HG02938 (cell line): ENCODE measurements at regions not wholly inside any gene's neighbourhood (a gene's known extent, or its start where the extent isn't known, plus 50 kb on each side); places are given as distances from the start of the nearest gene placed in this dataset.
"Not testable (repeated sequence)": the region's sequence is repeated elsewhere in the genome, so short reads cannot be mapped to it uniquely, and the experiment has no call there.

ENCODE experiments used
- ATAC-seq: cut with Tn5 transposase; IDR thresholded peaks from one replicate; pipeline ENCODE4 v1.9.1; 2021; ENCODE audit warnings: mild to moderate bottlenecking, moderate library complexity; ENCODE audit not compliant: unreplicated experiment

GRCh38 chr9:78383130-78383529, 86.2 kb downstream of the PSAT1 start:
- ATAC-seq: no peak

- ATAC-seq: no peak
These were observed 89.4 kb downstream of the PSAT1 start for GRCh38 chr9:78386348-78386747.

GRCh38 chr9:78386773-78387172, 89.8 kb downstream of the PSAT1 start:
- no peak for ATAC-seq

- no peak for ATAC-seq
These were observed 96.4 kb downstream of the PSAT1 start for GRCh38 chr9:78393340-78393739.

- no peak for ATAC-seq
These were observed 97.0 kb downstream of the PSAT1 start for GRCh38 chr9:78393932-78394331.

GRCh38 chr9:78396087-78396486, 99.2 kb downstream of the PSAT1 start:
- no peak for ATAC-seq

- ATAC-seq: no peak
These were observed 100.1 kb downstream of the PSAT1 start for GRCh38 chr9:78397045-78397444.

- ATAC-seq: no peak
These were observed 100.5 kb downstream of the PSAT1 start for GRCh38 chr9:78397454-78397853.

- ATAC-seq: no peak
These were observed 102.2 kb downstream of the PSAT1 start for GRCh38 chr9:78399153-78399552.

GRCh38 chr9:78400496-78400895, 103.6 kb downstream of the PSAT1 start:
- ATAC-seq: no peak

- no peak for ATAC-seq
These were observed 108.5 kb downstream of the PSAT1 start for GRCh38 chr9:78405461-78405860.

- no peak for ATAC-seq
These were observed 109.2 kb downstream of the PSAT1 start for GRCh38 chr9:78406146-78406545.

GRCh38 chr9:78406933-78407332, 110.0 kb downstream of the PSAT1 start:
- no peak for ATAC-seq

GRCh38 chr9:78407636-78408312, 110.8 kb downstream of the PSAT1 start:
- ATAC-seq: no peak

- no peak for ATAC-seq
These were observed 111.5 kb downstream of the PSAT1 start for GRCh38 chr9:78408388-78408787.

- not testable (repeated sequence) for ATAC-seq
These were observed 113.1 kb downstream of the PSAT1 start for GRCh38 chr9:78409928-78410510.

GRCh38 chr9:78422309-78422708, 125.4 kb downstream of the PSAT1 start:
- no peak for ATAC-seq

GRCh38 chr9:78424299-78424698, 127.4 kb downstream of the PSAT1 start:
- no peak for ATAC-seq

- no peak for ATAC-seq
These were observed 131.7 kb downstream of the PSAT1 start for GRCh38 chr9:78428640-78429039.

- no peak for ATAC-seq
These were observed 133.5 kb downstream of the PSAT1 start for GRCh38 chr9:78430387-78430786.

- ATAC-seq: not testable (repeated sequence)
These were observed 134.1 kb downstream of the PSAT1 start for GRCh38 chr9:78431039-78431438.

- no peak for ATAC-seq
These were observed 139.9 kb downstream of the PSAT1 start for GRCh38 chr9:78436873-78437272.

- no peak for ATAC-seq
These were observed 140.4 kb downstream of the PSAT1 start for GRCh38 chr9:78437296-78437695.
